Astrocyte of the cerebellum (primary cell): ENCODE measurements at regions not wholly inside any gene's neighbourhood (a gene's known extent, or its start where the extent isn't known, plus 50 kb on each side); places are given as distances from the start of the nearest gene placed in this dataset.

Experiments
- DNase-seq: peaks from one replicate; pipeline ENCODE4 v3.0.0-alpha.2; 2011; ENCODE audit warnings: low read depth
- H3K4me3 ChIP-seq: 2 replicates; pipeline ENCODE4 v1.5.1; 2011; ENCODE audit warnings: mild to moderate bottlenecking, low read depth, low read length, moderate library complexity
- in situ Hi-C: cut with HindIII; loops from 2 replicates; pipeline ENCODE4 v1.10.0; 2017; ENCODE audit warnings: low sequenced_read_pairs
- TF ChIP-seq, protein P1 (sequence below): IDR thresholded peaks from 2 replicates; pipeline ENCODE4 v1.5.1; 2012; ENCODE audit warnings: low read length, low read depth, moderate library complexity, mild to moderate bottlenecking; ENCODE audit errors: missing control alignments

DNA sequence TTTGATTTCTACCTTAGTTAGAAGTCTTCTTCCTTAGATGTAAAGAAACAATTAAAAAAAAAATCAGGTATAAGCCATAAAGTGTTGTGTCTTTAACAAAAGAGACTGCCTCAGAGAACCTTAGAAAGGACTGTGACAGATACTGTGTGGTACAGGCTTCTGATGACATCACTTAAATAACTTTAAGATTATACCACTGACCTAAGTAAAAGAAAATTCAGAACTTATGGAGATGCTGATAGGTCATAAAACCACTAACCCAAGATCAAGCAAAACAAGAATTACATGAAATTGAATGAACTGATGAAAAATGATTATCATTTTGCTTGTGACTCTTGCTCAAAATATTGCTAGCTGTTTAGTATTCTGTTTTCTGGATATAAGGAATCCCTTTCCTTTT is 220.8 kb downstream of the NRIP1 start:
- in situ Hi-C loops = no loop called here
- DNase-seq = no peak
- TF ChIP-seq, protein P1, sequence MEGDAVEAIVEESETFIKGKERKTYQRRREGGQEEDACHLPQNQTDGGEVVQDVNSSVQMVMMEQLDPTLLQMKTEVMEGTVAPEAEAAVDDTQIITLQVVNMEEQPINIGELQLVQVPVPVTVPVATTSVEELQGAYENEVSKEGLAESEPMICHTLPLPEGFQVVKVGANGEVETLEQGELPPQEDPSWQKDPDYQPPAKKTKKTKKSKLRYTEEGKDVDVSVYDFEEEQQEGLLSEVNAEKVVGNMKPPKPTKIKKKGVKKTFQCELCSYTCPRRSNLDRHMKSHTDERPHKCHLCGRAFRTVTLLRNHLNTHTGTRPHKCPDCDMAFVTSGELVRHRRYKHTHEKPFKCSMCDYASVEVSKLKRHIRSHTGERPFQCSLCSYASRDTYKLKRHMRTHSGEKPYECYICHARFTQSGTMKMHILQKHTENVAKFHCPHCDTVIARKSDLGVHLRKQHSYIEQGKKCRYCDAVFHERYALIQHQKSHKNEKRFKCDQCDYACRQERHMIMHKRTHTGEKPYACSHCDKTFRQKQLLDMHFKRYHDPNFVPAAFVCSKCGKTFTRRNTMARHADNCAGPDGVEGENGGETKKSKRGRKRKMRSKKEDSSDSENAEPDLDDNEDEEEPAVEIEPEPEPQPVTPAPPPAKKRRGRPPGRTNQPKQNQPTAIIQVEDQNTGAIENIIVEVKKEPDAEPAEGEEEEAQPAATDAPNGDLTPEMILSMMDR = no peak
- H3K4me3 ChIP-seq = no peak overlapping the region

DNA sequence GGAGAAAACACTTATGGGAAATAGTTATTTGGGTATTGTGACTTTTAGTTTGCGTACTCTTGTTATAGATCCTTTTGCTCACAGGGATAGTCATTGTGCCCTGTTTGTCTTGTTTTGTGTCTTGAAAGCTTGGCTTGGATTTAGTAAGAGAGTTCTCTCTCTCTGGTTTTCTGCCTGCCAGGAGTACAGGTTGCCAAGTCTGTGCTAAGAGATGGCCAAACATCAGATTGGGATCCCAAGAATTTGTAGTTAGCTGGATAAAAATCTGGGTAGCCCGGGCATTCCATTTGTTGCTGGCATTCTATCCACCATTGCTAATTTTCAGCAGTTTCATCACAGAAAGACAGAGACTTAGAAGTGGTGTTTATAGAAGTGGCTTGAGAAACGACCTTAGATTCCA is 222.2 kb downstream of the NRIP1 start:
- DNase-seq = no peak
- no peak overlapping the region for H3K4me3 ChIP-seq
- in situ Hi-C loops = no loop called here
- TF ChIP-seq, protein P1 = no peak

DNA sequence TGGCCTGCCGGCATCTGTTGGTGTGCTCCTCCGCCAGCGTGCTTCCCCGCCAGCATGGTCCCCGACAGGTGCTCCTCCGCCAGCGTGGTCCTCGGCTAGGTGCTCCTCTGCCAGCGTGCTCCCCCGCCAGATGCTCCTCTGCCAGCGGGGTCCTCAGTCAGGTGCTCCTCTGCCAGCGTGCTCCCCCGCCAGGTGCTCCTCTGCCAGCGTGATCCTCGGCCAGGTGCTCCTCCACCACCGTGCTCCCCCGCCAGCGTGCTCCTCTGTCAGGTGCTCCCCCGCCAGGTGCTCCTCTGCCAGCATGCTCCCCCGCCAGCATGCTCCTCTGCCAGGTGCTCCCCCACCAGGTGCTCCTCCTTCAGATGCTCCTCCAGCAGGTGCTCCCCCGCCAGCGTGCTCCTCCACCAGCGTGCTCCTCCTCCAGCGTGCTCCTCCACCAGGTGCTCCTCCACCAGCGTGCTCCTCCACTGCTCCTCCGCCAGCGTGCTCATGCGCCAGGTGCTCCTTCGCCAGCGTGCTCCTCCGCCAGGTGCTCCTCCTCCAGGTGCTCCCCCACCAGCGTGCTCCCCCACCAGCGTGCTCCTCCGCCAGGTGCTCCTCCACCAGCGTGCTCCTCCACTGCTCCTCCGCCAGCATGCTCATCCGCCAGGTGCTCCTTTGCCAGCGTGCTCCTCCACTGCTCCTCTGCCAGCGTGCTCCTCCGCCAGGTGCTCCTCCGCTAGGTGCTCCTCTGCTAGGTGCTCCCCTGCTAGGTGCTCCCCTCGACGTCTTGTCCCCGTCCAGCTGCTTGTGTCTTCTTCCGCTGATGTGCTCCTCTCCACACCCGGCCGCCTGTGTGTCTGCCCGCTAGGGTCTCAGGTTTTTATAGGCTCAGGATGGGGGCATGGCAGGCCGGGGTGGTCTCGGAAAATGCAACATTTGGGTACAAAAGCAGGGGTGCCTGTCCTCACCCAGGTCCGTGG is 223.0 kb downstream of the NRIP1 start:
- no peak overlapping the region for H3K4me3 ChIP-seq
- TF ChIP-seq, protein P1 = no peak
- no peak for DNase-seq
- in situ Hi-C loops = no loop called here

DNA sequence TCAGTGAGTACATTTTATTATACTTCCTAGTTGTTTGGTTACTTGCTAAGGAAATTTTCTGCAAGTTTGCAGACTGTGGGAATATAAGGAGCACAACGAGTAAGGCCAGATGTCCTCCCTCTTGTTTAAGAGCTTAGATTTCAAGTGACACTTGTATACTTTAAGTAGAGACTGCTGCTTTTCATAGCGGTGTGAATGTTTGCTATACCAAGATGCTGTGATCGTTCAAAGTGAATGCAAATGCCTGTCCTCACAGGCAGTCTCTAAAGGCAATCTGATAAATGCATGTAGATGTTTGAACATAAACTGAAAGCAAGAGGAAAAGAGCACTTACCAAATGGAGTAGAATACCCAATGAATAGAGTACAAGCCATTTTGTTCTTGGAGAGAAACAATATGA is 226.4 kb downstream of the NRIP1 start:
- no peak for DNase-seq
- in situ Hi-C loops = no loop called here
- no peak overlapping the region for H3K4me3 ChIP-seq
- TF ChIP-seq, protein P1 = no peak

DNA sequence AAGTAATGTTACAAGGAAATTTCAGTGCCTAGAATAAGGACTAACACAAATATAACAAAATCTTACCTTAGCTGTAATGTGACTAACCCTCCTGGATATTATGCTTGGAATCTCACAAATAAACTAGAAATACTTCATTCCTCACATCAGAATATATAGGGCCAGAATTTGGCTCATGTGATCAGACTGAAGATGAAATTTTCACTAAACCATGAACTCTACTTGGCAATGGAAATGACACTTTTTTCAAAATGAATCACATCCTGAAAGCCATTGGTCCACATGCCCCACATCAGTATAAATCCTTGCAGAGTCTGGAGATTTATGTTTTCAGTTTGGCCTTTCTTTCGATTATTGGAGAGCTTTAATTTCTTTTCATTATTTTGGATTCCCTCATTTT is 227.8 kb downstream of the NRIP1 start:
- no peak overlapping the region for H3K4me3 ChIP-seq
- in situ Hi-C loops = no loop called here
- no peak for DNase-seq
- TF ChIP-seq, protein P1 = no peak

DNA sequence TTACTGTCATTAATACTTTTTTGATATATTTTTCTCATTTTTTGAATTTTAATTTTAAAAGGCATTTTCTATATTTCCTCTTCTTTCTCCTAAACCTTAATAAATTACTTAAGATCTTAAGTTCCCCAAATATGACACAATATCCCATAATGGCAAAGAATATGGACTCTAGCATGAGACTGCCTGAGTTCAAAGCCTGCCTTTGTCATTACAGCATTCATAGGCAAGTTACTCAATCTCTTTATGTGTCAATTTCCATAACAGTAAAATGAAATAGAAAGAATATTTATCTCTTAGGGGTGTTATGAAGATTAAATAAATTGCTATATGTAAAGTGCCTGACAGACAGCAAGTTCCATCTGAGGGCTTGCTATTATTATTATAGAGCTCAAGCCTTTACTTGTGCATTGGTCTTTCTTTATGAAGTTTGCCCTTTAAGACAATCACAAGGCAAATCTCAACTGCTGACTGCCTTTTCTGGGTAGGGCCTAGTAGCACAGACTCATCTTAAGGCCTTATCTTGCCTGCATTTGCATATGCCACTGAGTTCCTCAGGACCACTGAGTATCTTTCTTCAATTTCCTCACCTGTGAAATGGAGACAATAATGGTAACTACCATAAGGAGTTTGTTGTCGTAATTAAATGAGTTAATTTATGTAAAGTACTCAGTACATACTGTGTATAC is 231.0 kb downstream of the NRIP1 start:
- TF ChIP-seq, protein P1 = no peak
- in situ Hi-C loops = no loop called here
- no peak for DNase-seq
- no peak overlapping the region for H3K4me3 ChIP-seq
